GM23248 (cell line): ENCODE measurements at regions not wholly inside any gene's neighbourhood (a gene's known extent, or its start where the extent isn't known, plus 50 kb on each side); places are given as distances from the start of the nearest gene placed in this dataset.

Experiments used
- EZH2 ChIP-seq: fragments of 200-600 bp; sonication (generic); IDR thresholded peaks from 2 replicates; pipeline ENCODE4 v1.6.1; 2018; ENCODE audit warnings: antibody characterized with exemption, mild to moderate bottlenecking; ENCODE audit not compliant: insufficient read depth, poor library complexity, severe bottlenecking
- EZH2phosphoT487 ChIP-seq: fragments of 200-600 bp; sonication (generic); IDR thresholded peaks from 2 replicates; pipeline ENCODE4 v1.6.1; 2018; ENCODE audit warnings: antibody characterized with exemption, moderate library complexity, mild to moderate bottlenecking, low read depth; ENCODE audit not compliant: insufficient read depth

DNA sequence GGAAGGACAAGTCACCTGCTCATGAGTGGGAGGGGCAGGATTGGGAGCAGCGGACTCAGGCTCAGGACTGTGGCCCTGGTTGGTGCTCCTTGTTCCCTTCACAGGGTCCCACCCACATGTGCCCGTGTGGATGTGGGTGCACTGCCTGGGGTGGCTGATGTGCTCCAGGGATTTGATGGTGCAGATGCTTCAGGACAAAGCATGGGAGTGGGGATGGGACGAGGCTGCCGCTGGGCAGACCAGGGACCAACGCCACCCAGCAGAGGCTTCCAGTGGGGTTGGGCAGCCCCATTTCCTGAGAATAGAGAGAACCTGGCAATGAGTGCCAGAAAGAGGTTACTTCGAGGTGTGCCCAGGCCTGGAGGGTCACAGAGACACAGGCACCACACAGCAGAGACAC is 65.5 kb upstream of the IGLL5 start:
- TF ChIP-seq EZH2 (no peak), EZH2phosphoT487 (no peak)
